ENCODE measurements at regions not wholly inside any gene's neighbourhood (a gene's known extent, or its start where the extent isn't known, plus 50 kb on each side); places are given as distances from the start of the nearest gene placed in this dataset.

DNA sequence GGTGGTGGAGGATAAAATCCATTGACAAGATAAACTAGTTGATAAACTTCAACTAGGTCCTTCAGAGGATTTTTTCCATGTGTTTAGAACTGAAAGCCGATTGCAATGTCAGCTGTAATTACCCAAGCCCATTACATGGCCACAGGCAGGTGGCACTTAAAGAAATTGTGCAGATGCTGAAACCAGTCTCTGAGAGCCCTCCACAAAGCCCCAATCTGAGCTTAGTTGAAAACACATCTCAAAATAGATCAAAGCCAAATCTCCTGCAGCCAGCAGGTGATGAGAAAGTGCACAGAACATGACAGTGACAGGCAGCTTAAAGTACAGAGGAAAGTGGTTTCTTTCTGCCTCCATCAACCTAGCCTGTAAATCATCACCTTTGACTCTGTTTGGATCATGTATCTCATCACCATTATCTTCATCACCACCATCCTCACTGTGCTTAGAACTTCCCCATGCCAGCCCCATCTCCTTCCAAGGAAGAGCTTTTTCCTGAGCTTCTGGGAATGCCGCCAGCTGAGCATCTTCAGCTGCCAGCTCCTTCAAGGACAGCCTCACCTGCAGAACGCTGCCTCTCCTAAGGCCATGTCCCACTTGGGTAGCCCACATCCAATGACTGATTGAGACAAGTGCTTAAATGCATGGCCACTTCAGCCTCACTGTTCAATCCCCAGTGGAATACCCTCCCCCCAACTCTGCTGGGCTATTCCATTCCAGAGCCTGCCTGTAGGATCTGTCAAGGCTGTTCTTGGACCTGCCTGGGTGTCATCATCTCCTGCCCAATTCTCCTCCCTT, 219.5 kb upstream of the TMEM132C start (continued):
- no peak for TF ChIP-seq EZH2 (IDR thresholded peaks at IDR 0.05; ENCODE audit: low read depth, low read length, severe bottlenecking)
- no peak for TF ChIP-seq NRF1 (IDR thresholded peaks at IDR 0.05; ENCODE audit: low read depth, low read length)
